ENCODE measurements at regions not wholly inside any gene's neighbourhood (a gene's known extent, or its start where the extent isn't known, plus 50 kb on each side); places are given as distances from the start of the nearest gene placed in this dataset.

DNA sequence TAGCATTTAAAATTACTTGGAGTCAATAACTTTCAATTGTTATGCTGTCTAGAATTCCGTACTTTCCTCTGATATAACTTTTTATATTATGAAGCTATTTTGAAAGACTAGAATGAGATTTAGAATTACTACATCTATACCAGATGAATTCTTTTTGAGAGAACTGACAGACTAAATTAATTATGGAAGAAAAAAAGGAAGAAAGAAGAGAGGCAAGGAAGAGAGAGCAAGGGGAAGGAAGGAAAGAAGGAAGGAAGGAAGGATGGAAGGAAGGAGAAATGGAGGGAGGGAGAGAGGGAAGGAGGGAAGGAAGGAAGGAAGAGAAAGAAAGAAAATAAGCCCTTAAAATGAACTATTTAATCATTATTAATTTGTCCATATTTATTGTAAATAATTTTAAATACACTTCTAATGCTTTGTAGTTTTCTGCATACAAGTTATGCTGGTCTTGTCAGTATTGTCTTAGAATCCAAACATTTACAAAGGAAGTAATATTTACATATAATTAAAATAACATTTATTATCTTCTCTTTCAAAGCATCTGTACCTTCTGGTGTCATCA, 280.4 kb upstream of the HSF2 start:
- TF ChIP-seq EP300 (IDR thresholded peaks at IDR 0.05; ENCODE audit: low read length) (no peak), MAZ (CRISPR knock-in tag; conservative IDR thresholded peaks at IDR 0.05 in 1 of 2, IDR thresholded peaks at IDR 0.05 in 1 of 2) (no peak)
- TF ChIP-seq, protein P1, sequence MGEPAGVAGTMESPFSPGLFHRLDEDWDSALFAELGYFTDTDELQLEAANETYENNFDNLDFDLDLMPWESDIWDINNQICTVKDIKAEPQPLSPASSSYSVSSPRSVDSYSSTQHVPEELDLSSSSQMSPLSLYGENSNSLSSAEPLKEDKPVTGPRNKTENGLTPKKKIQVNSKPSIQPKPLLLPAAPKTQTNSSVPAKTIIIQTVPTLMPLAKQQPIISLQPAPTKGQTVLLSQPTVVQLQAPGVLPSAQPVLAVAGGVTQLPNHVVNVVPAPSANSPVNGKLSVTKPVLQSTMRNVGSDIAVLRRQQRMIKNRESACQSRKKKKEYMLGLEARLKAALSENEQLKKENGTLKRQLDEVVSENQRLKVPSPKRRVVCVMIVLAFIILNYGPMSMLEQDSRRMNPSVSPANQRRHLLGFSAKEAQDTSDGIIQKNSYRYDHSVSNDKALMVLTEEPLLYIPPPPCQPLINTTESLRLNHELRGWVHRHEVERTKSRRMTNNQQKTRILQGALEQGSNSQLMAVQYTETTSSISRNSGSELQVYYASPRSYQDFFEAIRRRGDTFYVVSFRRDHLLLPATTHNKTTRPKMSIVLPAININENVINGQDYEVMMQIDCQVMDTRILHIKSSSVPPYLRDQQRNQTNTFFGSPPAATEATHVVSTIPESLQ (CRISPR knock-in tag; IDR thresholded peaks at IDR 0.05) = no peak

Data from K562 (cell line).